Renal cortical epithelial cell (primary cell): ENCODE measurements at regions not wholly inside any gene's neighbourhood (a gene's known extent, or its start where the extent isn't known, plus 50 kb on each side); places are given as distances from the start of the nearest gene placed in this dataset.
"Not testable (repeated sequence)": the region's sequence is repeated elsewhere in the genome, so short reads cannot be mapped to it uniquely, and the experiment has no call there.

Experiments used
- DNase-seq: peaks from one replicate; pipeline ENCODE4 v3.0.0-alpha.2; 2011; ENCODE audit warnings: low read depth

DNA sequence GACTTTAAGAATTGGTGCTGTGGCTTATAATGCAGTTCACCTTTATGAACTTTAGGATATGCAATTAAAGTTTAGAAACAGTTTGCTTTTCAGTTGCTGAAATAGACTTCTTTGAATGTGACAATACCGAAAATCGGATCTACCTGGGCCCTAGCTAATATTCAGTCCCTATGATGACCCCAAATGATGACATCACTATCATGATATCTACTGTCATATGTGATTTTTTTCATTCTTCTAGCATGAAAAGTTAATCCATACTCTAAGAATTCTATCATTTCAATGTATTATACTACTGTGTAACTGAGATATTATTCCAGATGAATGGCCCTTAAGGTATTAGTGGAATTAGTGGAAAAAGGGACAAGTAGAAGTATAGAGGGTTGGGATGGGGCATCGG, 487.2 kb upstream of the TUSC1 start:
- DNase-seq, result no peak

DNA sequence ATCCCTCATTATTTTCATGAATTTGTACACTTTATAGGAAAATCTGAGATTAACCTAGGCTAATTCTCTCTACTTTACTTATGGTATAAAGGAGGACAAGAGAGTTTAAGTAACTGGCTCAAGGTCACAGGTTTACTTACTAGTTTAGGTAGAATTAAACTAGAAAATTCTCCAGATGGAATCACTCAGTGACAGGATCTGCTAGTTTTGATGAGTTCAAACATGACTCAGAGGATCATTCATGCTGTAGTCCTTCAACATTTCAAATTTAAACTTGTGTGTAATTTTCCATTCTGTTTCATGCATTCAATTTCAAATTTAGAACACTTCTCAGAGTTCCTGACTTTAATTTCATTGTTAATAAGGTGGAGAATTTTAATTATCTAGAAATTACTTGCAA, 485.7 kb upstream of the TUSC1 start:
- no peak for DNase-seq

DNA sequence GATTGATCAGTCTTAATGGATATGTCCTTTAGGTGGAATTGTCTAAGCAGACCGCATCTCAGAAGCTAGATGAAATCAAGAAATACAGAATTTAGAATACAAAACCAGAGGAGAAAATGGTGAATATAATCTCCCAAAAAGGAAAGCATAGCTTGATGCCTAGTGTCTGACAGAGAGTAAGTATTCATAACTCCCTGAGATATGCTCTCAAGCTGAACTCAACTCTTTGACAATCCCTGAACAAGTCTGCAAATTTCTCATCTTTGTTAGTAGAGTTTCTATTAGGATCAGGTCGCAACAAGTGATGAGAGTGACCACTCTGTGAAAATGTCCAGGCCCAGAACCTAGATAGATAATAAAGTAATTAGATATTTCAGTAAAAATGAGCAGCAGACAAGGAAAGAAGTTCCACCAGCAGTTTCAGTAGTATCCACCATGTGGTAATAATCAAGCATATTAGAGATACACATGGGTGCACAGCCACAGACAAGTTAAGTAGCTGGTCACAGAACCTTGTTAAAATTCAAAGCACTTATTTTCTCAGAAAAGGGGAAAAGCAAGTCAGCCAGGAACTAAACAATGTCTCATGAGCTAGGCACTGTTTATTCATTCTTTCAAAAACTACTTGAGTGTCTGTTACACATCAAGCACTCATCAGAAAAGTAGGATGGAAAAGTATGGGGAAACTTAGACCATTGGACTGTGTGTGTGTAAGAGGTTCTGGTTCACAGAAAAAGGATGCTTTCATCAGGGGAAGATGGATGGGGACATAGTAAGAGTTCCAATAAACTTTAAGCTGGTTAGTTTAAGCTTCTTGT, 481.5 kb upstream of the TUSC1 start:
- no peak for DNase-seq

DNA sequence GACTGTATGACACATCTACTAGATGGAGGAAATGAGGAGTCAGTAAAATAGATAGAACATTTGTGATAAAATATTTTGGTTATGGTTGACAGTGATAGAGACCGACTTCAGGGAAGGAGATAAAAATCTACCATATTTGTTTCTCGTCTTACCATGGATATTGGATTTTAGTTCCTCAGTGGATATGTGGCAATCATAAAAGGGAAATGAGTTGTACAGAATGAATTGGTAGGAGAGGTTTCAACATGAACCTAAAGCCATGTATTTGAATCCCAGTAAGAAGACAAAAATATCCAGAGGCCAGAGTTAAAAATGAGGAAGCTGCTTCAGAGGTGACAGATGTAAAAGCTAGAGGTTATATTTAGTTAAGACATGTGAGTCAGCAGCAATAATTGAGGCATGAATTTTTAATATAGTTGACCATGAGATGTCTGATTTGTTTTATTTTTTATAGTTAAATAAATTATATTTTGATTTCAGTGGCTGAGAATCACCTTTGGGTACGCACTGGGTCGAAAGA, 480.4 kb upstream of the TUSC1 start:
- DNase-seq, result no peak

DNA sequence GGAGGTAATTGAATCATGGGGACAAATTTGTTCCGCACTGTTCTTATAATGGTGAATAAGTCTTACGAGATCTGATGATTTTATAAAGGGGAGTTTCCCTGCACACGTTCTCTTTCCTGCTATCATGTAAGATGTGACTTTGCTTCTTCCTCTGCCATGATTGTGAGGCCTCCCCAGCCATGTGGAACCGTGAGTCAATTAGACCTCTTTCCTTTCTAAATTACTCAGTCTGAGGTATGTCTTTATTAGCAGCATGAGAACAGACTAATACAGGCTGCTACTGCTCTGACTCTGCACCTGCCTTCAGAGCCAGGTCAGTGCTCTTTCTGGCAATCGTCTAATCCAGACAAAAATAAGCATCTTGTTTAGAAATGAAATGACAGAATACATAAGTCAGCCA, 479.2 kb upstream of the TUSC1 start:
- DNase-seq, result peak; percentile 28

DNA sequence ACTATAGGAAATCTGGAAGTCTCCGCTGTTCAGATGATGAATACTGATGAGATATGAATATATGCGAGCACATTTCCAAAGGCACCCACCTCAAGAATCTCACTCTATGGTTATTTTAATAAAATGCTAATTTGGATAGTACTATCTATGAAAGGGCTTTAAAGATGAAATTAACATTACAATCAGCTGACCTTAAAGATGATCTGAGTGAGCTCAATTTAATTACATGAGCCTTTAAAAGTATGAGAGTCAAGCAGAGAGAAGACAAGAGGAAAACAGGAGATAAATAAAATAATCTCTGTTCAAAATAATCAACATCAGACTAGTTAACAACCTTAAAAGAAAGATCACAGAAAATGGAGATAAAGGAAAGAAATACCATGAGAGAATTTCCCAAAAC, 474.1 kb upstream of the TUSC1 start:
- no peak for DNase-seq

DNA sequence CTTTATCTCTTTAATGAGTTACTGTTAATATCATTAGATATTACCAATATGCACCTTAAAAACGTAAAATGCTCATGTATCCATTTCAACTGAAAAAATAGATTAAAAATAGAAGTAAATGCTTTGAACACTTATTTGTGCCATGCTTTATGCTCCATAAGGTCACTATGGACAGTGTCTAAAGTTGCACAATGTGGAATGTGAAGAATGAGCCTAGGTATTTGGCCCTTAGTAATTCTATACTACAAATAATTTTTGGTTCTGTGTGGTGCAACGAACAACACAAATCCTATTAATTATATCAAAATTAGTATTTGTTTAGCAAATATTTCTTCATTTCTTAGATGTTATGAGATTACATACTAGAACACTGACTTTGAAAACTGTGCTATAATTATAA, 469.9 kb upstream of the TUSC1 start:
- DNase-seq, result no peak

DNA sequence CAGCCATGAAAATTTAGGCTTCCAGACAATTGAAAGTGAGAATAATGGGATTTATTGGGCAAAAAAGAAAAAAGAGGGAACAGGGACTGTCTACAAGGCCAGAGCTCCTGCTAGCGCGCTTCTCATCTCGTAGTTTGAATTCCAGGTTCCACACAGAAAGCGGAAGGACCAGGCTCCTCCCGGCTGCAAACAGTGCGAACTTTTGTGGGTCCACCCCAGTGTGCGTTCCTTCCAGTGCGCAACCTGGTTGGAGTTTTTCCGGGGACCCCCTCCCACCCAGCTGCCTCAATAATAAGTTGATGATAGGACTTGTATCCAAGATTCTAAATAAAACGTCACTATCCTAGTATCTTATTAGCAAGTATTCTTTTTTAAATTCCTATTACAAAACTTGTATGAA, 467.7 kb upstream of the TUSC1 start:
- no peak for DNase-seq

DNA sequence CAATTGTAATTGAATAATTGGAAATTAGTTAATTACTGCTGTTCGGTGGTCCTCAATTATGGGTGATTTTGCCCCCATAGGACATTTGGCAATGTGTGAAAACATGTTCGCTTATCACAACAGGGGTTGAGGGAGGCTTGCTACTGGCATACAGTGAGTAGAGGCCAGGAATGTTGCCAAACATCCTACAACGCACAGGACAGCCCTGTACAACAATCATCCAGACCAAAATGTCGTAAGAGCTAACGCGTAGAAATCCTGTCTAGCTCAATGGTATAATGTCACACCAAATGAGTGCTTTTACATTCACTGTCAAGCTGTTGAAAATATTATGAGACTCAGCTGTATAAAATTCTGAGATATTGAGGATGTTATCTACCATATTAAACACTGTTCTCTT, 464.4 kb upstream of the TUSC1 start:
- DNase-seq, result no peak

DNA sequence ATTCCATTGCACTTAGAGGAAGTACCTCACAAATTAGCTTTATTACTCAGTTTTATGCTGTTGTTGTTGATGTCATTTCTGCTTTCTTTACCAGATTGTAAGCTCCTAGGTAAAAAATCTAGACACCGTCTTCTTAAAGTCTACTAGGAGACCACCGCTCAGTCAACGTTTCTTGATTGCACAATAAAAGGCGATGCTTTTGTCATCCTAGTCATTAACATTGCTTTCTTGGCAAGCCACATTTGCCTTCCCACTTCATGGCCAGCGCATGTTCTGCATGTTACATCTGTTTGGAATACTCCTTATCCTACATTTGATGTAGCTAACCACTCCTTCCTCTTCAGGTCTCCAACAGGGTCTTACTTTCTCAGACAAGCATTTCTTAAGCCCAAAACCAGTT, 464.0 kb upstream of the TUSC1 start:
- no peak for DNase-seq

DNA sequence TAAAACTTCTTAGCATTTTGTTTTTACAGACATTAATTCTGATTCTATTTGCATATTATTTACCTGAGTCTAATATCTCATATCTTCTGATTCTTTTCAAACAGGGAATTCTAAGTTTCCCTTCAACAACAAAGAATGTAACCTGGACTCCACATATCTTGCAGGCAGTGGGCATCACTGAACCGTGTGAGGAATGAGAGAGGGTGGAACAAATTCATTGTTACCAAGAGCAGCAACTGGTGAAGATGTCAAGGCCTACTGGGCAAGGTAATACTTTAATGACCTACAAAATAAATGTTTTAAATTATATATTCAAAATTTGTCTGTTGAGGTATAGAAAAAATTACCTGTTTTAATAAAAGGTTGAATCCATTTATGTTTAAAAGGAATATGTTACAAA, 455.3 kb upstream of the TUSC1 start:
- peak; percentile 4 for DNase-seq

DNA sequence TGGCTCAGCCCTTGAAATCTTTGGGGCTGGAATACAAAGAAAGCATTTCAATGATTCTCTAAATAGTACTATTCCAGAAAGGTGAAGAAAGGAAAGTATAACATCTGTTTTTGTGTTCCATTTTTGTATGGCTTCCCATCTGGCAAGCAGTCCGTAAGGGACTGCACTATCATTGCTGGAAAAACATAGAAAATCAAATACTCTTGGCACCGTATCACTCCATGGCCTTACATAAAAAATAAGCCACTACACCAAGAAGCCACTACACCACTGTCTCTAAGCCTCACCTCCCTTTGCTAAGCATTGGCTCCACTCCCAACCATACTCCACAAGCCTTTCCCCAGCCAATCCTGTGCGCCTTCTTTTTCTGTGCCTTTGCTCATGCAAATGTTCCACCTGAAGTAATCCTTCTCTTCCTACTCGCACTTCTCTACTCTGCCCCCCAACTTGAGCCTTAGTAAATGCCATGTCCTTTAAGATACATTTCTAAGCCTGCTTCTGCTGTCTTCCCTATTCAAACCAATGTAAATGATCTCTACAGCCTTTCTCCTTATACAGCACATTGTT, 454.6 kb upstream of the TUSC1 start:
- no peak for DNase-seq

DNA sequence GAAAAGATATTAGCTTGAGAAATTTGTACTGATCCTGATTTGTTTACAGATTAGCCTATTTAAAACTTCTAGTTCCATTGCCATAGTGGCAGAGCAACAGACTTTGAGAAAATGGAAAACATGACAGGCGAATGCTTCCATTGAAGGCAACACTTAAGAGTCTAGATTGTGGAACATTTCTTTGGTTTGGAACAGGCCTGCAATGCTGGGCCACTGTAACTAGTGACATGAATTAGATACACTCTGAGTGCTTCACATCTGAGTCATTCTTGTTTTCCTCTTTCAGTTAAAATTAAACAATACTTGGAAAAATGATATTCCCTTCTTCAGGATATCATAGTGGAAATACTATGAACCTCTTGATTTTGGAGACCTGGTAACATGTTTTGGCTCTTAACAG, 453.6 kb upstream of the TUSC1 start:
- peak; percentile 11 for DNase-seq

DNA sequence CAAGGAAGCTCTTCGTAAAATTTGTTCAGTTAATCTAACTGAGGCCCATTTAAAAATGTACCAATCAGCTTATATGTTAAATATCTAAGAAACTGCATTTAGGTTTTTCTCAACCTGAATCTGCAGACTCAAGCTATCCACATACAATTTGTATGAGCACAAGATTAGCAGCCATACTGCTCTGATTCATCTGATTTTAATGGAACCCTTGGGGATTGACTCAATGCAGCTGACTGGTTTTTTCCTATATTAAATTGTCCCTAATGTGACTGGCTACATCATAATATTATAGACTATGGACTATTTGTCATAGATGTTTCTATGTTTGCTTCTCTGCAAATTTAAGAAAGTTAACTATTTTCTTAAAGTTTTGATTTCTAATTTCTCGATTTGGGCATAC, 451.0 kb upstream of the TUSC1 start:
- no peak for DNase-seq

DNA sequence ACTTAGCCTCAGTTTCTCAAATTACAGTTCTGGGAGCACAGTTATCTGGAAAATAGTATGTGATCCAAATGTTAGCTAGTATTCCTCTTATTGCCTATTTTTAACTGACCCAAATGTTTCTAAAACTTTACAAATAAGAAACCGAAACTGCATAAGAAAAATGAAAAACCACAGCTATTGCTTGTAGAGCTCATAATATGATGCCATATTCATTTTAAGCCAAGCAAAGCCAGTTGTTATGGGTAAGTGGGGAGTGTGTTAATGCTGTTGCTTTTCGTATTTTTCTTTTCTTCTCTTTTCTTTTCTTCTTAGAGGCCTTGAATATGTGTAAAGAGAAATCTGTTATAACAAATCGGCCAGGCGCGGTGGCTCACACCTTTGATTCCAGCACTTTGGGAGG, 447.4 kb upstream of the TUSC1 start:
- DNase-seq, result no peak

DNA sequence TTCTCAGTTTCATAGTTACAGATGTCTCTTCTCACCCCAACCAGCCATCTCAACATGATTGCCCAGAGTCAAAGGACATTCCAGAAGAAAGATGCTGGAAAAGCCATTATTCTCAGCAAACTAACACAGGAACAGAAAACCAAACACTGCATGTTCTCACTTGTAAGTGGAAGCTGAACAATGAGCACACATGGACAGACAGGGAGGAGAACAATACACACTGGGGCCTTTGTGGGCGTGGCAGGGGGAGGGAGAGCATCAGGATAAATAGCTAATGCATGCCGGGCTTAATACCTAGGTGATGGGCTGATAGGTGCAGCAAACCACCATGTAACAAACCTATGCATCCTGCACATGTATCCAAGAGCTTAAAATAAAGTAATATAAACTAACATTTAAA, 437.8 kb upstream of the TUSC1 start:
- not testable (repeated sequence) for DNase-seq

DNA sequence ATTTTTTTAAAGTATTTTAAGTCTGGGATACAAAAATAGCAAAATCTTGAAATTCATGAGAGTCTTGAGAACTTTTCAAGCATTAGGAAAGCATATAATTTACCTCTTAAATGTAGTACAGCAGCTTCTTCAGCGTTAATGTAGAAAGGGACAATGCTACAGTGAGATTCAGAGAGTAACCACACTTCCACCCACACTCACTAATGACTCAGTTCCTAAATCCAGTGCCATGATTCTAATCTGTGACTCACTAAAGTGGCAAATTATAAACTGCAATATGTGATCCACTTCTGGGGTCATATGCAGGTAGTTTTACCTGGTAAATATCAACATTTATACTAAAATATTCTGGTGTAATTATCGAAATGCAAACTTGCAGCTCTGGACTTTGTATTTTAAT, 434.5 kb upstream of the TUSC1 start:
- no peak for DNase-seq

DNA sequence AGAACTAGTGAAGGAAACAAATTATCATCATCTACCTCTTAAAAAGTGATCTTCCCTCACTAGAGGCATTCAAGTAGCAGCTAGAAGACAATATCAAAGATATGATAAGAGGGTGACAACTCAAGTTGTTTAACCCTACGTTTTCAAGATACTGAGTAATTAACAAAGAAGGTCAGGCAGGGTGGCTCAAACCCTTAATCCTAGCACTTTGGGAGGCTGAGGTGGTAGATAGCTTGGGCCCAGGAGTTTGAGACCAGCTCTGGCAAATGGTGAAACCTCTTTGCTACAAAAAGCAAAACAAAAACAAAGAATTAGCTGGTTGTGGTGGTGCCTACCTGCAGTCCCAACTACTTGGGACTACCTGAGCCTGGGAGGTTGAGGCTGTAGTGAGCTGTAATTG, 408.2 kb upstream of the TUSC1 start:
- no peak for DNase-seq

DNA sequence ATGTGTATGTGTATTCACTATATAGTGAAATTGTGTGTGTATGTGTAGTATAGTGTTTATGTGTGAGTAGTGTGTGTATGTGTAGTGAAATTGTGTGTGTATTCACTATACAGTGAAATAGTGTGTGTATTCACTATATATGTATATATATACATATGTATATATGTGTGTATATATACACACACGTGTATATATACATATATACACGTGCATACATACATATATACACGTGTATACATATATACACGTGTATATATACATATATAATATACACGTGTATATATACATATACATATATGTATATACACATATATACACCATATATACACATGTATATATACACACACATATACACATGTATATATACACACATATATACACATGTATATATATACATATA, 403.6 kb upstream of the TUSC1 start:
- no peak for DNase-seq

DNA sequence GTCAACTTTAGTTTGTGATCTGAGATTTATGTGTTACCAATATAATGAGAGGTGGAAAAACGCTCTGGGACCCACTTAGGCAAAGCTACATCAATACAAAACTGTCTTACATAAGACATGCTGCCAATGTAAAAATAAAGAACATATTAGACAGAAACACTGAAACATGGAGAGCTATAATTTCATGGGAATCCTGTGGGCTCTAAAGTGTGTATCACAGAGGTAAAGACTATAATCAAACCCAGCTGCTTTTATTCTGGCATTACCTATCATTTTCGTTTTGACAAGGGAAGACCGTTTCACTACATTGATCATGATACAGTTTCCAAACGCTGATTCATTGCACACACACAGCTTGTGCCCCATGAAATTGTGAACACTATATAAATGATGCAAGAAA, 400.5 kb upstream of the TUSC1 start:
- DNase-seq, result no peak

DNA sequence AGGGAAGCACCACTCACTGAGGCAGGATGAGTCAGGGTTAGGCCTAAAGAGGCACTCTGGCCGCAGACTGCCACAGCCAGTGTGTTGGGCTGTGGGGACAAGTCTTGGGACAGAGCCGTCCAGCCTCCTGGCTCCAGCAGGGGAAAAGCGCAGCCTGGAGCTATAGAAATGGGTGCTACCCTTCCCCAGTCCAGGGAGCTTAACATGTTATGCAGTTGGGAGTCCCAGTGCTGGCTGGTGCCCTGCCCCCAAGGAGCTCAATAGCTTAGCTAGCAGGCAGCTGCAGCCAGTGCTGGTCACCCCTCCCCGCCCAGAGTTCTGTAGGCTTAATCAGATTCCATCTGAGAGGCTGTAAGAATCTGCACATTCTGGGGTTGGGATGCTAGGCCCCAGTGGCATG, 399.6 kb upstream of the TUSC1 start:
- no peak for DNase-seq

DNA sequence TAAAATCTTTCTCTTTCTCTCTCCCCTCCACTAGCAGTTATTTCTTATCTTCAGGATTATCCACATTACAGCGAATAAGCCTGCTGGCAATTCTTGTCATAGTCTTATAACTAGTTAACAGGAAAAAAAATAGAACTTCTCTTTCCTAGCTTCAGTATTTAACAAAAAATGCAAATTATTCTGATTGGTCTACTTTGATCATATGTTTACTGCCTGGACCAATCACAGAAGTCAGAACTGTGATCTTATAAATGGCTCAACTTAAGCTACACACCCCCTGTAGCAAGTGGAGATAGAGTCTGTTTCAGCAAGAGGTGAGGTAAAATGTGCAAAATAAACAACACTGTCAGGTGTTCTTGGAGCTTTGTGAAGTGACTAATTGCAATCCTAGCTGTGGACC, 389.4 kb upstream of the TUSC1 start:
- no peak for DNase-seq

DNA sequence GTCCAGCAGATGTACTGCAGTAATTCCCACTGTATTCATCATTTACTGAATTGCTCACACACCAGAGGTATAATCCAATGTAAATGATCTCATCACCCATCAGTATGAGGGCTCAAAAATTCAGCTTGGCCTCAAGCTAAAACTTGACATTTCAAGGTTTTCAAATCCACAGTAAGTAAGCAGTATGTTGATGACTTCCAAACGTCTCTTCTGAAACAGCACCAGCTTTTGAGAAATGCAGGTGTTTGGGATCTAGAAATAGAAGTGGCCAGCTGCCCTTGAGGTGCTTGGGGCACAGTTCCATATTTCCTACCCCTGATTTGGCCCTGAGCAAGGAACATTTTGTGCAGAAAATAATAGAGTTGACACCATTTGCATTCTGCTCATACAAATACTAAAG, 388.0 kb upstream of the TUSC1 start:
- DNase-seq, result no peak
